ENCODE measurements at regions not wholly inside any gene's neighbourhood (a gene's known extent, or its start where the extent isn't known, plus 50 kb on each side); places are given as distances from the start of the nearest gene placed in this dataset.

GRCh38 chr7:46215987-46216567 is 295.0 kb upstream of the IGFBP3 start:
- no peaks in the 10 kb centered on the region for H3K9me3 Mint-ChIP-seq (ENCODE audit: unreplicated experiment)
- no peak overlapping the region for H3K4me3 Mint-ChIP-seq (ENCODE audit: unreplicated experiment)
- H3K27ac Mint-ChIP-seq (ENCODE audit: low read depth, unreplicated experiment), result no peak overlapping the region
- no TSS peak for BruUV-seq (replicated peaks)
- CTCF ChIA-PET, result no interaction called here
- POLR2A ChIA-PET, result no interaction called here
- peak; percentile 55 for DNase-seq (ENCODE audit: unreplicated experiment)
- H3K27me3 Mint-ChIP-seq (ENCODE audit: insufficient read depth, unreplicated experiment), result no peaks in the 10 kb centered on the region
- intact Hi-C loops (cut with micrococcal nuclease), result no loop called here
- no peak for TF ChIP-seq CTCF (IDR thresholded peaks at IDR 0.05; ENCODE audit: unreplicated experiment)
- H3K4me1 Mint-ChIP-seq (ENCODE audit: insufficient read depth, unreplicated experiment), result peaks cover 11% of the 10 kb centered on the region
- H3K36me3 Mint-ChIP-seq (ENCODE audit: insufficient read depth, unreplicated experiment), result no peaks in the 10 kb centered on the region

GRCh38 chr7:46214526-46214925 is 293.5 kb upstream of the IGFBP3 start:
- intact Hi-C loops (cut with micrococcal nuclease), result no loop called here
- Mint-ChIP-seq H3K4me3 (ENCODE audit: unreplicated experiment) (no peak overlapping the region), H3K4me1 (ENCODE audit: insufficient read depth, unreplicated experiment) (no peaks in the 10 kb centered on the region), H3K27me3 (ENCODE audit: insufficient read depth, unreplicated experiment) (no peaks in the 10 kb centered on the region), H3K9me3 (ENCODE audit: unreplicated experiment) (no peaks in the 10 kb centered on the region), H3K27ac (ENCODE audit: low read depth, unreplicated experiment) (no peak overlapping the region), H3K36me3 (ENCODE audit: insufficient read depth, unreplicated experiment) (no peaks in the 10 kb centered on the region)
- ChIA-PET POLR2A (interaction anchor here (0.8 kb wide), 1 partner anchor 54 kb away, joined by 4 read pairs; no protein-coding TSS in a partner anchor), CTCF (interaction anchor here (0.7 kb wide), 1 partner anchor 165 kb away, joined by 6 read pairs; no protein-coding TSS in a partner anchor)
- no peak for DNase-seq (ENCODE audit: unreplicated experiment)
- TF ChIP-seq CTCF (IDR thresholded peaks at IDR 0.05; ENCODE audit: unreplicated experiment), result no peak
- BruUV-seq (replicated peaks), result no TSS peak

- intact Hi-C loops (cut with micrococcal nuclease), result no loop called here
- BruUV-seq (replicated peaks), result no TSS peak
- Mint-ChIP-seq H3K4me3 (ENCODE audit: unreplicated experiment) (no peak overlapping the region), H3K27me3 (ENCODE audit: insufficient read depth, unreplicated experiment) (no peaks in the 10 kb centered on the region), H3K36me3 (ENCODE audit: insufficient read depth, unreplicated experiment) (no peaks in the 10 kb centered on the region), H3K4me1 (ENCODE audit: insufficient read depth, unreplicated experiment) (no peaks in the 10 kb centered on the region), H3K9me3 (ENCODE audit: unreplicated experiment) (no peaks in the 10 kb centered on the region), H3K27ac (ENCODE audit: low read depth, unreplicated experiment) (no peak overlapping the region)
- CTCF ChIA-PET, result interaction anchor here (0.6 kb wide), 1 partner anchor 968 kb away, joined by 3 read pairs; no protein-coding TSS in a partner anchor
- TF ChIP-seq CTCF (IDR thresholded peaks at IDR 0.05; ENCODE audit: unreplicated experiment), result no peak
- no peak for DNase-seq (ENCODE audit: unreplicated experiment)
- POLR2A ChIA-PET, result no interaction called here
Observed at GRCh38 chr7:46213154-46213537, 292.1 kb upstream of the IGFBP3 start.

- H3K27ac Mint-ChIP-seq (ENCODE audit: low read depth, unreplicated experiment), result no peak overlapping the region
- H3K4me3 Mint-ChIP-seq (ENCODE audit: unreplicated experiment), result no peak overlapping the region
- no TSS peak for BruUV-seq (replicated peaks)
- TF ChIP-seq CTCF (IDR thresholded peaks at IDR 0.05; ENCODE audit: unreplicated experiment), result no peak
- no peaks in the 10 kb centered on the region for H3K4me1 Mint-ChIP-seq (ENCODE audit: insufficient read depth, unreplicated experiment)
- intact Hi-C loops (cut with micrococcal nuclease), result no loop called here
- H3K36me3 Mint-ChIP-seq (ENCODE audit: insufficient read depth, unreplicated experiment), result no peaks in the 10 kb centered on the region
- DNase-seq (ENCODE audit: unreplicated experiment), result no peak
- POLR2A ChIA-PET, result no interaction called here
- CTCF ChIA-PET, result interaction anchor here (0.6 to 0.8 kb wide), 2 partner anchors 26 to 969 kb away, joined by 3 to 4 read pairs; no protein-coding TSS in a partner anchor
- no peaks in the 10 kb centered on the region for H3K9me3 Mint-ChIP-seq (ENCODE audit: unreplicated experiment)
- no peaks in the 10 kb centered on the region for H3K27me3 Mint-ChIP-seq (ENCODE audit: insufficient read depth, unreplicated experiment)
Observed at GRCh38 chr7:46212425-46213153, 291.5 kb upstream of the IGFBP3 start.
